ENCODE measurements at regions not wholly inside any gene's neighbourhood (a gene's known extent, or its start where the extent isn't known, plus 50 kb on each side); places are given as distances from the start of the nearest gene placed in this dataset.

DNA sequence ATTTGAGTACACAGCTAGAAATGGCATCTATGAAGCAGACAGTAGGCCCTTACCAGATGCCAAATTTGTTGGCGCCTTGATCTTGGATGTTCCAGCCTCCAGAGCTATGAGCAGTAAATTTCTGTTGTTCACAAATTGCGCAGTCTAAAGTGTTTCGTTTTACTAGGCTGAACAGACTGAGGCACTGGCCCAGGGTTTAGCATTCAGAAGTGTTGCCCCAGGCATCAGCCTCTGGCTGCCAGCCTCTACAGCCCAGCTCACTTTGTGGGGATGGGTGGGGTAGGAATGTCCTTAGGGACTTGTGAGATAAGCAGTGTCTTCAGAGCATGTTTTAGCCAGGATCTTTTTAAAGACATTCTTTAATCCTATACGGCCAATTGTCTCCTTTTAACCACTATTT, 51.5 kb upstream of the MGAT5 start:
- TF ChIP-seq, protein P1, sequence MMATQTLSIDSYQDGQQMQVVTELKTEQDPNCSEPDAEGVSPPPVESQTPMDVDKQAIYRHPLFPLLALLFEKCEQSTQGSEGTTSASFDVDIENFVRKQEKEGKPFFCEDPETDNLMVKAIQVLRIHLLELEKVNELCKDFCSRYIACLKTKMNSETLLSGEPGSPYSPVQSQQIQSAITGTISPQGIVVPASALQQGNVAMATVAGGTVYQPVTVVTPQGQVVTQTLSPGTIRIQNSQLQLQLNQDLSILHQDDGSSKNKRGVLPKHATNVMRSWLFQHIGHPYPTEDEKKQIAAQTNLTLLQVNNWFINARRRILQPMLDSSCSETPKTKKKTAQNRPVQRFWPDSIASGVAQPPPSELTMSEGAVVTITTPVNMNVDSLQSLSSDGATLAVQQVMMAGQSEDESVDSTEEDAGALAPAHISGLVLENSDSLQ (IDR thresholded peaks at IDR 0.05): no peak
- TF ChIP-seq FOXK2 (IDR thresholded peaks at IDR 0.05): no peak
